Activated CD4-positive, alpha-beta memory T cell treated with anti-CD3 and anti-CD28 coated beads, Interleukin-2, amount 10 ng/mL, durations not matched to agents 7 days and 5 days (primary cell): ENCODE measurements at regions not wholly inside any gene's neighbourhood (a gene's known extent, or its start where the extent isn't known, plus 50 kb on each side); places are given as distances from the start of the nearest gene placed in this dataset.

Experiments used
- CTCF ChIA-PET: fragments of 350-600 bp; sonication (Branson Sonifier 250); formaldehyde crosslinking; loops from one replicate; lab custom pipeline; 2021; ENCODE audit warnings: antibody characterized with exemption, inconsistent platforms; lab: Charles Lee
- POLR2A ChIA-PET: fragments of 350-600 bp; sonication (Branson Sonifier 250); formaldehyde crosslinking; loops from one replicate; lab custom pipeline; 2021; ENCODE audit warnings: antibody characterized with exemption; lab: Charles Lee
- DNase-seq: peaks from one replicate; pipeline ENCODE4 v3.0.0-alpha.2; 2020
- H3K27ac Mint-ChIP-seq: one replicate; pipeline ENCODE4 v1.8.0; 2021; ENCODE audit warnings: mild to moderate bottlenecking, mixed read lengths
- H3K27me3 Mint-ChIP-seq: one replicate; pipeline ENCODE4 v1.8.0; 2021; ENCODE audit warnings: mixed read lengths
- H3K36me3 Mint-ChIP-seq: one replicate; pipeline ENCODE4 v1.8.0; 2021; ENCODE audit warnings: low read depth, mixed read lengths
- H3K4me1 Mint-ChIP-seq: one replicate; pipeline ENCODE4 v1.8.0; 2021; ENCODE audit warnings: mixed read lengths
- H3K4me3 Mint-ChIP-seq: one replicate; pipeline ENCODE4 v1.8.0; 2021; ENCODE audit warnings: mild to moderate bottlenecking, mixed read lengths
- H3K9me3 Mint-ChIP-seq: one replicate; pipeline ENCODE4 v1.8.0; 2021; ENCODE audit warnings: mixed read lengths

DNA sequence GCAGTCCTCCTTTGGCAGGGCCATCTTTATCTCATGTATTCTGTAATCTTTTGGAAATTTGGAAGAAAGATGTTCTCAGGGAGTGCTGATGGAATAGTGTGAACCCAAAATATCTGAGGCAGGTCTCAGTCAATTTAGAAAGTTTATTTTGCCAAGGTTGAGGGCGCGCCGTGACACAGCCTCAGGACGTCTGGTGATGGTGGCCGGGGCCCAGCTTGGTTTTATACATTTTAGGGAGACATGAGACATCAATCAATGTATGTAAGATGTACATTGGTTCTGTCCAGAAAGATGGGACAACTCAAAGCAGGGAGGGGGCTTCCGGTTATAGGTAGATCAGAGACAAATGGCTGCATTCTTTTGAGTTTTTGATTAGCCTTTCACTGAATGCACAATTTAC, 89.8 kb downstream of the ERMARD start:
- ChIA-PET CTCF (no interaction called here), POLR2A (no interaction called here)
- no peak overlapping the region for H3K4me3 Mint-ChIP-seq
- H3K27me3 Mint-ChIP-seq, result peaks cover 7% of the 10 kb centered on the region
- no peak overlapping the region for H3K27ac Mint-ChIP-seq
- H3K4me1 Mint-ChIP-seq, result no peaks in the 10 kb centered on the region
- H3K9me3 Mint-ChIP-seq, result no peaks in the 10 kb centered on the region
- no peaks in the 10 kb centered on the region for H3K36me3 Mint-ChIP-seq
- DNase-seq, result no peak

DNA sequence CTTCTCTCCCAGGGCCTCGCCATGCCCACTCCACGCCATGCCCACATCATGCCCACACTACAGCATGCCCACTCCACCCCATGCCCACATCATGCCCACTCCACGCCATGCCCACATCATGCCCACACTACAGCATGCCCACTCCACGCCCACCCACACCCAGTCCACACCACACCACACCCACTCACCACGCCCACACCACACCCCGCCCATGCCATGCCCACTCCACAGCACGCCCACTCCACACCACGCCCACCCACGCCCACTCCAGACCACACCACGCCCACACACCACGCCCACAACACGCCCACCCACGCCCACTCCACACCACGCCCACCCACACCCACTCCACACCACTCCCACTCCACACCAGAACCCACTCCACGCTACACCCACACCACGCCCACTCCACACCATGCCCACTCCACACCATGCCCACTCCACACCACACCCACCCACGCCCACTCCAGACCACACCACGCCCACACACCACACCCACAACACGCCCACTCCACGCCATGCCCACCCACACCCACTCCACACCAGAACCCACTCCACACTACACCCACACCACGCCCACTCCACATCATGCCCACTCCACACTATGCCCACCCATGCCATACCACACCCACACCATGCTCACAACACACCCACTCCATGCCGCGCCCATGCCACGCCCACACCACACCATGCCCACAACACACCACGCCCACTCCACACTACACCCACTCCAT, 88.6 kb downstream of the ERMARD start:
- H3K27ac Mint-ChIP-seq, result no peak overlapping the region
- no peaks in the 10 kb centered on the region for H3K4me1 Mint-ChIP-seq
- ChIA-PET POLR2A (no interaction called here), CTCF (no interaction called here)
- no peaks in the 10 kb centered on the region for H3K36me3 Mint-ChIP-seq
- no peaks in the 10 kb centered on the region for H3K9me3 Mint-ChIP-seq
- DNase-seq, result peak; percentile 14
- H3K4me3 Mint-ChIP-seq, result no peak overlapping the region
- peaks cover 14% of the 10 kb centered on the region for H3K27me3 Mint-ChIP-seq

GRCh38 chr6:169839493-169839892, 88.1 kb downstream of the ERMARD start:
- H3K4me3 Mint-ChIP-seq, result no peak overlapping the region
- DNase-seq, result peak; percentile 7
- no peak overlapping the region for H3K27ac Mint-ChIP-seq
- CTCF ChIA-PET, result no interaction called here
- H3K27me3 Mint-ChIP-seq, result peaks cover 18% of the 10 kb centered on the region
- POLR2A ChIA-PET, result no interaction called here
- no peaks in the 10 kb centered on the region for H3K4me1 Mint-ChIP-seq
- H3K9me3 Mint-ChIP-seq, result no peaks in the 10 kb centered on the region
- no peaks in the 10 kb centered on the region for H3K36me3 Mint-ChIP-seq

DNA sequence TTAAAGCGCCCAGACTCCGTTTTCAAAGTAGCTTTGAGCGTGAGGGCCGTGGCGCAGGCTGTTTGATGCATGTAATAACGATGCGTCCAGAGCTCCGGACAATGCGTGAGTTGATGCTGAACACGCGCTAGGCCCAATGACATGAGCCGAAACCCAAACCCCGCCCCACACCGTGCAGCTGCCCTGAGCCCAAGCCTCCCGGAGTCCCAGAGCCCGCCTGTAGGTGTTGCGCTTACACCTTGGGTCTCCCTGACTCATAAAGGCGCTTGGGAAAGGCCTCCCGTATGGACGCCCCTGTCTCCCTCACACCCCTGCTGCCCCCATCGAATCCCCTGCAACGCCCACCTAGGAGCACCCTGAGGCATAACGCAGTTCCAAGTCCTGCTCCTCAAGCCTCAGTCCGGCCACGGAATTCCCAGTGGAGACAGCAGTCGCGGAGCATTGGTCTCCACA, 87.6 kb downstream of the ERMARD start:
- no peaks in the 10 kb centered on the region for H3K36me3 Mint-ChIP-seq
- ChIA-PET POLR2A (no interaction called here), CTCF (no interaction called here)
- DNase-seq, result peak; percentile 4
- peaks cover 21% of the 10 kb centered on the region for H3K27me3 Mint-ChIP-seq
- no peaks in the 10 kb centered on the region for H3K4me1 Mint-ChIP-seq
- H3K27ac Mint-ChIP-seq, result no peak overlapping the region
- H3K4me3 Mint-ChIP-seq, result no peak overlapping the region
- H3K9me3 Mint-ChIP-seq, result no peaks in the 10 kb centered on the region

DNA sequence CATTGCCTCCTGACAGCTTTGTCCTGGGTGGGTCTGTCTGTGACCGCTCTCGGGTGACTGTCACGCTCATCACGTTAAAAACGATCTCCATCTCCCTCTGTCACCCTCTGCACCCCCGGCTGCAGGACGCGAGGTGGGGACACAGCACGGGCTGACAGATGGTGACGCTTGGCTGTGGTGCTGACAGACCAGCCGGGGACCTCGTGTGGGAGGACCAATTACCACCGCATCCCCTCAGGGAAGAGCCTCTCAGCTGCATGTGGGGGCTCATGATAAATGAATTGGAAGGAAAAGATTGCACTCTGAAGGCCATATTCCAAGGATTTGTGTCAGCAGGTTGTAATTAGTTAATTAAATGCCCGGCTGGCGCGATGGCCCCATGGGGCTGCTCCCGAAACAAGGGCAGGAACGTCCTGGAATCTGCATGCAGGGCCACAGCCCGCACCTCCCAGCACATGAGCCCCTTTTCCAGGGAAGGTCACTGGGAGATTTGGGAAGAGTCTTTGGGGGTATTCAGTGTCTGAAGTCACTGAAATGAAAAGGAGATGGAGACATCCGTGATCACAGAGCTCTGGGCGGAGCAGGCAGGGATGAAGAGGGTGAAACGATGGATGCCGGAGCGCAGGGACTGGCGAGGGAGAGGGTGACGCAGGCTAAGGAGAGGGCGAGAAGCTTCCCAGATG, 87.1 kb downstream of the ERMARD start:
- CTCF ChIA-PET, result no interaction called here
- H3K27ac Mint-ChIP-seq, result no peak overlapping the region
- peak; percentile 6 for DNase-seq

DNA sequence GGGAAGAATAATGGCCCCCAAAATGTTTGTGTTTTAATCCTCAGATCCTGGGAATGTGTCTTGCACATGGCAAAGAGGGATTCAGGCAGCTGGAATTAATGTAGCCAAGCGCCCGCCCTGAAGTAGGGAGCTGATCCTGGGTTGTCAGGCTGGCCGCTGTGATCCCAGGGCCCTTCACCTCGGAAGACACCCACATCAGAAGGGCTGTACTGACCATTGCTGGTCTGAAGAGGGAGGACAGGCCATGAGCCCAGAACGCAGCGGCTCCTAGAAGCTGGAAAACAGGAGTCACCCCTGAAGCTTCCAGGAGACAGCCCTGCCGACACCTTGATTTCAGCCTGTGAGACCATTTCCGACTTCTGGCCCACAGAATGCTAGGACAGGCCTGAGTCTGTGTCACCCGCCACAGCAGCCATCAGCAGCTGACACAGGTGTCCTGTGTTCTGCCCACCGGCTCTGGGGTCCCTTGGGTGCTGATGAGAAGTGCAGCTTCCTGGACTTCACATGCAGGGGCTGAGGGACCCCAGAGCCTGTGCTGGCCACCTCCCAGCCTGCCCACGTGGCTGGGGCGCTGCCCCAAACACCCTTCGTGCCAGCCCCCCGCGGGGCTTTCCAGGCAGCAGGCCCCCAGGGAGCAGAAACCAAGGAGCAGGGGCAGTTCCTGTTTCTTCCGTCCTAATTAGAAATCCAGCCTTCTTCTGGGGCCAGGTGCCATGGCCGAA, 86.3 kb downstream of the ERMARD start:
- Mint-ChIP-seq H3K36me3 (no peaks in the 10 kb centered on the region), H3K9me3 (no peaks in the 10 kb centered on the region), H3K27me3 (peaks cover 32% of the 10 kb centered on the region), H3K27ac (no peak overlapping the region), H3K4me1 (no peaks in the 10 kb centered on the region), H3K4me3 (no peak overlapping the region)
- peak; percentile 5 for DNase-seq
- ChIA-PET CTCF (no interaction called here), POLR2A (no interaction called here)

More for the DNA sequence above, 87.1 kb downstream of the ERMARD start:
- Mint-ChIP-seq H3K4me3 (no peak overlapping the region), H3K9me3 (no peaks in the 10 kb centered on the region), H3K27me3 (peaks cover 26% of the 10 kb centered on the region), H3K36me3 (no peaks in the 10 kb centered on the region), H3K4me1 (no peaks in the 10 kb centered on the region)
- POLR2A ChIA-PET, result no interaction called here

DNA sequence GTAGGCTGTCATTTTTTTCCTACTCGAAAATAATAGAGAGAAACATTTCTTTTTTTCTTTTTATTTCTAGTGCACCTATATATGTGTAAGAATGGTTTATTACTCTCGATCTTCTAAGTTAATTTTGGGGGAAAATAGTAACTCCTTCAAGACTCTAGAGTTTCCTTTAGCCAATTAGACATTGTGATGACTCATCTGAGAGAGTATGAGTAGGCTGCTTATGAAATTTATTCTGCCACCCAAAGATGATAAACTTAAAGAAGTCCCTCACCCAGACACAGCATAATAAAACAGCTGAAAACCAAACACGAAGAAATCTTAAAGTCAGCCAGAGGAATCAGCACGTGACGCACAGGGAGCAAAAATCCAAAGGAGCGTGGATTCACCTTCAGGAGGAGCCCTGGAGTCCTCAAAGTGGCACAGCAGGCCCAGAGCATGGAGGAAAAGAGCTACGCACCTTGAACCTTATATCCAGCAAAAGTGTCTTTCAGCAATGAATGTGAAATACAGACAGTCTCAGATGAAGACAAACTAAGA, 81.9 kb downstream of the ERMARD start:
- POLR2A ChIA-PET, result no interaction called here
- CTCF ChIA-PET, result interaction anchor here (1.6 kb wide), 1 partner anchor 697 kb away, joined by 4 read pairs; no protein-coding TSS in a partner anchor
- H3K4me1 Mint-ChIP-seq, result no peaks in the 10 kb centered on the region
- H3K36me3 Mint-ChIP-seq, result no peaks in the 10 kb centered on the region
- DNase-seq, result no peak
- no peaks in the 10 kb centered on the region for H3K9me3 Mint-ChIP-seq
- peaks cover 38% of the 10 kb centered on the region for H3K27me3 Mint-ChIP-seq
- no peak overlapping the region for H3K4me3 Mint-ChIP-seq
- H3K27ac Mint-ChIP-seq, result no peak overlapping the region

GRCh38 chr6:169832247-169832948, 81.0 kb downstream of the ERMARD start:
- POLR2A ChIA-PET, result no interaction called here
- Mint-ChIP-seq H3K27ac (no peak overlapping the region), H3K4me1 (no peaks in the 10 kb centered on the region), H3K4me3 (no peak overlapping the region), H3K27me3 (peaks cover 38% of the 10 kb centered on the region), H3K36me3 (no peaks in the 10 kb centered on the region), H3K9me3 (no peaks in the 10 kb centered on the region)
- CTCF ChIA-PET, result interaction anchor here (0.7 to 2.0 kb wide), 26 partner anchors 9 to 702 kb away, joined by 3 to 21 read pairs (median 5); no protein-coding TSS in a partner anchor
- DNase-seq, result peak; percentile 0

DNA sequence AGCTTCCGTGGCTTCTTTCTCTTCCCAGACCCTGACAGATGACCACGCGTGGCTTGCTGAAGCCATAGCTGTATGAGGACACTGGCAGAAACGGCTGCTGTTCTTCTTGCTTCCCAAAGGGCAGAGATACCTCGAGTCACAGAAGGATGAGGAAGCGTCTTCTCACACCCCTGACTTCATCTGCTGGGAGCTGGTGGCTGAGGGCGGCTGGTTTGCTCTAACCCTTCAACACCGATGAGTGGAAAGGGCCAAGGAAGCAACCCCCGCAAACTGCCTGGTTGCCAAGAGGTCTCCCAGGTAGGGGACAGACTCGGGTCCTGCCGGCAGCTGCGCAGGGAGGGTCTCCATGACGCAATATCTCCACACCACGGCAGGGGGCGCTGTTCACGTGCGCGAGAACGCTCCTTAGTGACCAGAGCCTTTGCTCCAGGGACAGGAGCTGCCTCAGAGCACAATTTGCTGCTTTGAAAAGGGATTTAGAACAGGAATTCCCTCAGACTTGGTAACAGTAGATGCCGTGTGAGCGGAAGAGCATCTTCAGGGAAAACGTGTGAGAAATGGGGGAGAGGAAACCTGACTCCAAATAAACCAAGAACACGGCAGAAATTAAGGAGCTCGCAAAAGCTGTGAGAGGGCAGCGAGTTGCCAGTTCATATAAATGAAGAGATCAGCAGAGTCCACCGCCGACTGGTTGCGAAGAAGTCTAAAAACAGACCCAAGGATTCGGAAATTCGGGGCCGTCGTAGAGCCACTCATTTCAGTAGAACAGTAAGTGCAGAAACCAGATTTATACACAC, 80.2 kb downstream of the ERMARD start:
- H3K9me3 Mint-ChIP-seq, result no peaks in the 10 kb centered on the region
- H3K27me3 Mint-ChIP-seq, result peaks cover 41% of the 10 kb centered on the region
- ChIA-PET POLR2A (no interaction called here), CTCF (interaction anchor here (0.7 to 2.0 kb wide), 26 partner anchors 8 to 703 kb away, joined by 3 to 21 read pairs (median 5); no protein-coding TSS in a partner anchor)
- no peaks in the 10 kb centered on the region for H3K4me1 Mint-ChIP-seq
- H3K27ac Mint-ChIP-seq, result no peak overlapping the region
- peak; percentile 67 for DNase-seq
- H3K4me3 Mint-ChIP-seq, result no peak overlapping the region
- no peaks in the 10 kb centered on the region for H3K36me3 Mint-ChIP-seq
